Mucosa of descending colon (tissue), 3 donors: ENCODE measurements at regions not wholly inside any gene's neighbourhood (a gene's known extent, or its start where the extent isn't known, plus 50 kb on each side); places are given as distances from the start of the nearest gene placed in this dataset.
A peak's percentile ranks its signal among the peaks of the same experiment; 100 is the strongest.

Experiments
- ATAC-seq: fragments of 200-7000 bp; cut with Tn5 transposase; one replicate; pipeline ENCODE4 v1.9.1; 2020; ENCODE audit warnings: mild to moderate bottlenecking, moderate library complexity
- DNase-seq, 3 donors: peaks; one replicate each; pipeline ENCODE4 v3.0.0-alpha.2; 2020
- H3K36me3 ChIP-seq: fragments of 200-600 bp; one replicate; pipeline ENCODE4 v1.8.0; 2021; ENCODE audit warnings: low read depth, mild to moderate bottlenecking
- H3K4me1 ChIP-seq: fragments of 200-600 bp; one replicate; pipeline ENCODE4 v1.8.0; 2021; ENCODE audit warnings: low read depth, mild to moderate bottlenecking
- H3K4me3 ChIP-seq: fragments of 200-600 bp; one replicate; pipeline ENCODE4 v1.8.0; 2021; ENCODE audit warnings: mild to moderate bottlenecking
- H3K9me3 ChIP-seq: fragments of 200-600 bp; one replicate; pipeline ENCODE4 v1.8.0; 2021; ENCODE audit warnings: mild to moderate bottlenecking
- intact Hi-C, 2 donors: fragments of 100-400 bp; cut with DNase I in 1 of 2; cut with micrococcal nuclease in 1 of 2; formaldehyde crosslinking; loops; one replicate each; pipeline versions ENCODE4 v1.11.0 to v1.11.1; 2022; cut with DNase I, micrococcal nuclease
- TF ChIP-seq, protein P1 (sequence below): fragments of 200-600 bp; IDR thresholded peaks from one replicate; pipeline ENCODE4 v1.8.0; 2022; ENCODE audit warnings: antibody characterized with exemption, mild to moderate bottlenecking
- donor health status: DM: no; HTN: no; CAD: no; lungs with moderate emphysema.
- donor health status: DM: no; HTN: no; CAD: no.
- donor health status: DM: no; HTN: yes; CAD: no.

DNA sequence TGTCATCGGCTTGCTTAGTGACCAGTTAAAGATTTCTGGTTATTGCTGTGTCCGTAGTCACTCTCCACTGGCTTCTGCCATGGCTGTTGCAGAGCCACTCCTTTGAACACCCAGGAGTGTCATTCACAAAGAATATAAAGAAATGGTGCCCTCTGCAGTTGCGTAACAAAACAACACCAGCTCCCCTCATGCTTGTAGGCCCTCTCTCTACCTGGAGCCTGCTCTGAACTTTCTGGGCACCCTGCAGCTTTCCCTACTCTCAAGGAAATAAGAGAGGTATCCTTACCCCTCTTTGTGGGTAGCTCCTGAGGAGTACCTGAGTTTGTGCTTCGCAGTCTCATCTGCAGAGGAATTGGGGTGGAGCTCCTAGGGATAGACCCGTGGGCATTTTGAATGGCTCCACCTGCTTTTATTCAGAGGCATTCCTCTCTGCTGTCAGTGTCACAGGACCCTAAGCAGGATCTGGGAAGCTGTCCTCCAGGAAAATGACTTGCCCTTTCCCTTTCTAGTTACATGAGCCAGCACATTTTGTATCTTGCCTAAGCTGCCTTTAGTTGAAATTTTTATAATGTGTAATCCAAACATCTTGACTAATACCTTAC lies 97.2 kb upstream of the TMEM260 start:
- intact Hi-C loops = no loop called here
- Histone ChIP-seq H3K9me3 (no peaks in the 10 kb centered on the region), H3K4me1 (no peaks in the 10 kb centered on the region), H3K36me3 (no peaks in the 10 kb centered on the region), H3K4me3 (no peak overlapping the region)
- ATAC-seq = peak; percentile 41
- peak in 1 of 3 donors; percentile 12 for DNase-seq
- TF ChIP-seq, protein P1, sequence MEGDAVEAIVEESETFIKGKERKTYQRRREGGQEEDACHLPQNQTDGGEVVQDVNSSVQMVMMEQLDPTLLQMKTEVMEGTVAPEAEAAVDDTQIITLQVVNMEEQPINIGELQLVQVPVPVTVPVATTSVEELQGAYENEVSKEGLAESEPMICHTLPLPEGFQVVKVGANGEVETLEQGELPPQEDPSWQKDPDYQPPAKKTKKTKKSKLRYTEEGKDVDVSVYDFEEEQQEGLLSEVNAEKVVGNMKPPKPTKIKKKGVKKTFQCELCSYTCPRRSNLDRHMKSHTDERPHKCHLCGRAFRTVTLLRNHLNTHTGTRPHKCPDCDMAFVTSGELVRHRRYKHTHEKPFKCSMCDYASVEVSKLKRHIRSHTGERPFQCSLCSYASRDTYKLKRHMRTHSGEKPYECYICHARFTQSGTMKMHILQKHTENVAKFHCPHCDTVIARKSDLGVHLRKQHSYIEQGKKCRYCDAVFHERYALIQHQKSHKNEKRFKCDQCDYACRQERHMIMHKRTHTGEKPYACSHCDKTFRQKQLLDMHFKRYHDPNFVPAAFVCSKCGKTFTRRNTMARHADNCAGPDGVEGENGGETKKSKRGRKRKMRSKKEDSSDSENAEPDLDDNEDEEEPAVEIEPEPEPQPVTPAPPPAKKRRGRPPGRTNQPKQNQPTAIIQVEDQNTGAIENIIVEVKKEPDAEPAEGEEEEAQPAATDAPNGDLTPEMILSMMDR = no peak

DNA sequence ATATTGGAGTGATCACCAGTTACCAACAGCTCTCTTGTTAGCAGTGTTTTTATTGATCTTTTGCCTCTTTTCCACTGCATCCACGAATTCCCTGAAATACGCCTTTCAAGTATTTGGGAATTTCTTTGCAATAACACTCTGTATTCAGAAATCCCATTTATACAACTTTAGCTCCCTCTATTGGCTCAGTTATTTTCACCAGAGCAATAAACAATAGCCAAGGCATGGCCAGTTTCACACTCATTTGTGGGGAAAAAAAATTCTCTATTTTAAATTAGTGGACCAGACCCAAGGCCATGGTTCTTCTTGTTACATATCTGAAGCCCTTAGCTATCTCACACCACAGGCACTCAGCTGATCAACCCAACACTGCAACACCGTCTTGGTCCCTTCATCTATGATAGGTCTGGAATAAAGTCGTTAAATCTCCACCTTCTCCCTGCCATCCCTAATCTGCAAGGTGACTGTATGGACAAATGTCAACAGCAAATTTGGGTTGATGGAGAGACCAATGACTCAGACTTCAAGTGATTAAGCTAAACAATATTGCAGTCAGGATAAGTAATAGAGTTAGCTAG lies 92.4 kb upstream of the TMEM260 start:
- Histone ChIP-seq H3K4me1 (no peaks in the 10 kb centered on the region), H3K4me3 (no peak overlapping the region), H3K36me3 (no peaks in the 10 kb centered on the region), H3K9me3 (no peaks in the 10 kb centered on the region)
- DNase-seq (no peak), ATAC-seq (no peak)
- TF ChIP-seq, protein P1 = no peak
- intact Hi-C loops = no loop called here

DNA sequence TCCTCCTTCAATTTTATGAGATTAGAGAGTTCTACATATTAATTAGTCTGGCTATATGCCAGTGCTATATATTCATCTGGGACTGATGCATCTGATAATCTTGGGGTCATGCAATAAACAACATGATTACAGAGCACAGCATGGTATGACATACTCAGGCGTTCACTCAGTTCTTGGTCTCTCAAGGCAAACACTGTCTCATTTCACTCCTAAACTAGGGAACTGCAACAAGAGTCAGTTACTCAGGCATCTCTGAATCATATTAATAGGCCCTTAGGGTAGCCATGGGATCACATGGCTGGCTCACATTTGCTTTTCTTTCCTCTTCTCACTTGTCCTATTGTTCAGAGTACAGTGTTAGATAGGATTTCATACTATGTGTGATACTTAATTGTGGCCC lies 91.8 kb upstream of the TMEM260 start:
- no peak for ATAC-seq
- no peak overlapping the region for H3K4me3 ChIP-seq
- no peaks in the 10 kb centered on the region for H3K36me3 ChIP-seq
- no peaks in the 10 kb centered on the region for H3K4me1 ChIP-seq
- intact Hi-C loops = no loop called here
- TF ChIP-seq, protein P1 = no peak
- H3K9me3 ChIP-seq = no peaks in the 10 kb centered on the region
- DNase-seq = no peak

DNA sequence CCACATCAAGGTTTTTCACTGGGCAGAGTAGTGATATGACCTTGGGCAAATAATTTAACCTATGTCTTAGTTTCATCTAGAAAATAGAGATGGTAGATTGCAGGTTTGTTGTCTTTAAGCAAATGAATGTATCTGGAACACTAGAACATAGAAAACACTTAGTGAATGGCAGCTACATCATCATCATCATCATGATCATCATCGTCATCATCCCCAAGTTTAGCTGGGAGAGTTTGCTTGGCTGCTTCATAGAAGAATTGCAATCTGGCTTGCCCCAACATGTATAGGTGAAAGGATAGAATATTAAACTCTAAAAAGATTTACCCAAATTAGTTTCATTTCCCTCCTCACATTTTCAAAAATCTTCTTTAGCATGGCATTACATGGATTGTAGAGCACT lies 91.3 kb upstream of the TMEM260 start:
- Histone ChIP-seq H3K36me3 (no peaks in the 10 kb centered on the region), H3K9me3 (no peaks in the 10 kb centered on the region), H3K4me3 (no peak overlapping the region), H3K4me1 (no peaks in the 10 kb centered on the region)
- TF ChIP-seq, protein P1 = no peak
- intact Hi-C loops = no loop called here
- ATAC-seq = no peak
- DNase-seq = no peak

DNA sequence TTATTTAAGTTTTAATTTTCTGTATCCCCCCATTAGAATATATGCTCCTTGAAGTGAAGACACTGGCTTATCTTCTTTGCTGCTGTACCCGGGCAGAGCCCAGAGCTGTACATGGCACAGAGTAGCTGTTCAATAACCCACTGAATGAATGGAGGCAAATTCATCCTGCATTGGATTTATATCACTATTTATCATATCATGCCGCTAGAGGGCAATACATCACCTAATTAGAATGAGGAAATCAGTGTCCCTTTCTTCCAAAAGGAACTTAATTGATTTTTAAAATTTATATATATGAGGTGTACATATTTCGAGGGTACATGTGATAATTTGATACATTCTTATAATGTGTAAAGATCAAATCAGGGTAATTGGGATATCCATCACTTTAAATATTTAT lies 89.2 kb upstream of the TMEM260 start:
- no peaks in the 10 kb centered on the region for H3K36me3 ChIP-seq
- intact Hi-C loops = loop anchor here (10.0 kb wide), 2 partner anchors 694 to 824 kb away; no protein-coding TSS in a partner anchor
- TF ChIP-seq, protein P1 = peak; percentile 20
- no peaks in the 10 kb centered on the region for H3K9me3 ChIP-seq
- no peak overlapping the region for H3K4me3 ChIP-seq
- ATAC-seq = peak; percentile 60
- no peaks in the 10 kb centered on the region for H3K4me1 ChIP-seq
- peak in 1 of 3 donors; percentile 5 for DNase-seq
